IMR-90 (cell line): ENCODE measurements at regions not wholly inside any gene's neighbourhood (a gene's known extent, or its start where the extent isn't known, plus 50 kb on each side); places are given as distances from the start of the nearest gene placed in this dataset.

ENCODE experiments used
- ATAC-seq: fragments of 200-7000 bp; cut with Tn5 transposase; 2 replicates; pipeline ENCODE4 v1.9.1; 2020; ENCODE audit warnings: low read depth, mild to moderate bottlenecking, moderate library complexity
- BruUV-seq: library from RNA; stranded (reverse); fragments of 400-500 nt; replicated peaks from 2 replicates; lab custom pipeline; 2021; lab: Mats Ljungman, UMichigan
- CTCF ChIA-PET: fragments of 300-600 bp; formaldehyde crosslinking; extraction: SDS; loops from one replicate; lab custom pipeline; 2021; ENCODE audit warnings: antibody characterized with exemption; lab: Yijun Ruan, JAX
- POLR2A ChIA-PET: fragments of 300-600 bp; sonication (Branson Sonifier 250); formaldehyde crosslinking; loops from one replicate; lab custom pipeline; 2022; ENCODE audit warnings: antibody characterized with exemption; ENCODE audit not compliant: unreplicated experiment; lab: Charles Lee
- DNase-seq: peaks from one replicate; pipeline ENCODE4 v3.0.0; 2013
- H2AFZ ChIP-seq: replicated peaks from 2 replicates; pipeline ENCODE3; 2013; ENCODE audit warnings: low read length, mild to moderate bottlenecking; ENCODE audit not compliant: poor library complexity
- H2AK5ac ChIP-seq: 2 replicates; pipeline ENCODE4 v1.6.1; 2013; ENCODE audit warnings: low read depth, low read length, inconsistent platforms
- H2AK9ac ChIP-seq: replicated peaks from 2 replicates; pipeline ENCODE3; 2013; ENCODE audit warnings: mild to moderate bottlenecking, low read depth, low read length, moderate library complexity; ENCODE audit not compliant: poor library complexity
- H2BK120ac ChIP-seq: 2 replicates; pipeline ENCODE4 v1.6.1; 2013; ENCODE audit warnings: low read depth, low read length, inconsistent platforms
- H2BK15ac ChIP-seq: 3 replicates; pipeline ENCODE4 v1.6.1; 2013; ENCODE audit warnings: low read depth, low read length, inconsistent platforms
- H2BK20ac ChIP-seq: 2 replicates; pipeline ENCODE4 v1.6.1; 2013; ENCODE audit warnings: low read depth, mild to moderate bottlenecking, inconsistent platforms, low read length, moderate library complexity
- H2BK5ac ChIP-seq: 2 replicates; pipeline ENCODE4 v1.6.1; 2013; ENCODE audit warnings: mild to moderate bottlenecking, low read depth, low read length, inconsistent platforms; ENCODE audit not compliant: poor library complexity, severe bottlenecking
- H3K14ac ChIP-seq: replicated peaks from 2 replicates; pipeline ENCODE4 v1.6.1; 2013; ENCODE audit warnings: low read depth, low read length, inconsistent platforms
- H3K18ac ChIP-seq: 2 replicates; pipeline ENCODE4 v1.6.1; 2013; ENCODE audit warnings: low read depth, low read length, control low read depth
- H3K23ac ChIP-seq: 2 replicates; pipeline ENCODE4 v1.6.1; 2013; ENCODE audit warnings: low read depth, low read length, inconsistent platforms
- H3K27ac ChIP-seq: 2 replicates; pipeline ENCODE4 v1.5.1; 2013; ENCODE audit warnings: mild to moderate bottlenecking, control low read depth, low read length; ENCODE audit not compliant: insufficient read depth
- H3K27me3 ChIP-seq: 2 replicates; pipeline ENCODE4 v1.6.1; 2013; ENCODE audit warnings: low read length; ENCODE audit not compliant: control insufficient read depth, insufficient read depth
- H3K36me3 ChIP-seq: 2 replicates; pipeline ENCODE4 v1.6.1; 2013; ENCODE audit warnings: low read length, mixed read lengths; ENCODE audit not compliant: control insufficient read depth, insufficient read depth
- H3K4ac ChIP-seq: 2 replicates; pipeline ENCODE4 v1.6.1; 2013; ENCODE audit warnings: low read depth, low read length, inconsistent platforms
- H3K4me1 ChIP-seq: 2 replicates; pipeline ENCODE4 v1.6.1; 2013; ENCODE audit warnings: low read length, mixed read lengths; ENCODE audit not compliant: control insufficient read depth, insufficient read depth
- H3K4me2 ChIP-seq: 2 replicates; pipeline ENCODE4 v1.6.1; 2013; ENCODE audit warnings: low read depth, mild to moderate bottlenecking, control low read depth, low read length, moderate library complexity
- H3K4me3 ChIP-seq: 2 replicates; pipeline ENCODE4 v1.5.1; 2013; ENCODE audit warnings: low read depth, mild to moderate bottlenecking, control low read depth, low read length, moderate library complexity; ENCODE audit not compliant: insufficient read depth
- H3K56ac ChIP-seq: 2 replicates; pipeline ENCODE4 v1.6.1; 2013; ENCODE audit warnings: low read length, inconsistent platforms; ENCODE audit not compliant: insufficient read depth; ENCODE audit errors: extremely low read depth
- H3K79me1 ChIP-seq, 2 experiments: 2 replicates each; pipeline ENCODE4 v1.6.1; 2013; ENCODE audit warnings: low read length in 2 of 2, inconsistent platforms in 1 of 2, low read depth in 1 of 2
- H3K9ac ChIP-seq: 2 replicates; pipeline ENCODE4 v1.6.1; 2013; ENCODE audit warnings: low read depth, low read length, control low read depth
- H3K9me1 ChIP-seq: 2 replicates; pipeline ENCODE4 v1.6.1; 2013; ENCODE audit warnings: low read length, inconsistent platforms; ENCODE audit not compliant: insufficient read depth
- H3K9me3 ChIP-seq: 2 replicates; pipeline ENCODE4 v1.6.1; 2013; ENCODE audit warnings: low read length; ENCODE audit not compliant: control insufficient read depth, insufficient read depth
- H4K20me1 ChIP-seq: 2 replicates; pipeline ENCODE4 v1.6.1; 2013; ENCODE audit warnings: low read length, inconsistent platforms; ENCODE audit not compliant: insufficient read depth
- H4K5ac ChIP-seq: 2 replicates; pipeline ENCODE4 v1.6.1; 2013; ENCODE audit warnings: mild to moderate bottlenecking, low read depth, low read length, control low read depth
- H4K8ac ChIP-seq, 2 experiments: 2 replicates each; pipeline ENCODE4 v1.6.1; 2013; ENCODE audit warnings: low read depth in 2 of 2, low read length in 2 of 2, control low read depth in 1 of 2, inconsistent platforms in 1 of 2
- H4K91ac ChIP-seq: 2 replicates; pipeline ENCODE4 v1.6.1; 2013; ENCODE audit warnings: low read depth, low read length, inconsistent platforms; ENCODE audit not compliant: insufficient read depth
- BHLHE40 ChIP-seq: fragments of 150-350 bp; IDR thresholded peaks from 2 replicates; pipeline ENCODE4 v1.6.1; 2016; ENCODE audit warnings: mild to moderate bottlenecking, low read depth, low read length
- CHD1 ChIP-seq: IDR thresholded peaks from 2 replicates; pipeline ENCODE4 v1.6.1; 2012; ENCODE audit warnings: low read depth, low read length, improper control_type of control experiment
- FOS ChIP-seq: fragments of 150-350 bp; IDR thresholded peaks from 2 replicates; pipeline ENCODE4 v1.6.1; 2016; ENCODE audit warnings: low read depth, low read length
- MAZ ChIP-seq: IDR thresholded peaks from 2 replicates; pipeline ENCODE4 v1.6.1; 2012; ENCODE audit warnings: low read depth, mild to moderate bottlenecking, low read length, improper control_type of control experiment, moderate library complexity, borderline replicate concordance
- MXI1 ChIP-seq: IDR thresholded peaks from 2 replicates; pipeline ENCODE4 v1.6.1; 2012; ENCODE audit warnings: low read depth, mild to moderate bottlenecking, low read length, moderate library complexity, borderline replicate concordance
- NFE2L2 ChIP-seq: fragments of 150-350 bp; IDR thresholded peaks from 2 replicates; pipeline ENCODE4 v1.6.1; 2016; ENCODE audit warnings: low read depth, mild to moderate bottlenecking, low read length
- POLR2A ChIP-seq: IDR thresholded peaks from 2 replicates; pipeline ENCODE4 v1.6.1; 2012; ENCODE audit warnings: mild to moderate bottlenecking, low read depth, low read length
- RAD21 ChIP-seq: IDR thresholded peaks from 2 replicates; pipeline ENCODE4 v1.6.1; 2012; ENCODE audit warnings: low read length, improper control_type of control experiment
- RCOR1 ChIP-seq: IDR thresholded peaks from 2 replicates; pipeline ENCODE4 v1.6.1; 2012; ENCODE audit warnings: mild to moderate bottlenecking, low read length, improper control_type of control experiment; ENCODE audit not compliant: insufficient replicate concordance
- RFX5 ChIP-seq: IDR thresholded peaks from 2 replicates; pipeline ENCODE4 v1.8.0; 2012; ENCODE audit warnings: low read depth, mild to moderate bottlenecking, low read length, moderate library complexity
- WGBS, 2 experiments: methylation state at CpG; one replicate each; pipeline versions ENCODE4 v1.1.5 to v1.1.7; 2013; ENCODE audit warnings: missing lambda C conversion rate in 2 of 2; ENCODE audit not compliant: insufficient read length in 1 of 2; ENCODE audit errors: extremely low coverage in 2 of 2; 5-methylcytosine and 5-hydroxymethylcytosine counted together
- dilution Hi-C: fragments of 300-500 bp; cut with HindIII; formaldehyde crosslinking; loops from one replicate; pipeline ENCODE4 v1.14.3; 2018; ENCODE audit warnings: low sequenced_read_pairs; ENCODE audit not compliant: unreplicated experiment
- in situ Hi-C: fragments of 300-500 bp; cut with MboI; formaldehyde crosslinking; loops from 3 replicates; pipeline ENCODE4 v1.14.3; 2019; ENCODE audit warnings: low sequenced_read_pairs, inconsistent platforms, mixed read lengths
- intact Hi-C: fragments of 100-400 bp; cut with micrococcal nuclease; formaldehyde crosslinking; loops from 2 replicates; pipeline ENCODE4 v1.10.0; 2022
- TF ChIP-seq, protein P1 (sequence below): fragments of 150-350 bp; IDR thresholded peaks from 2 replicates; pipeline ENCODE4 v1.6.1; 2017; ENCODE audit warnings: mild to moderate bottlenecking, antibody characterized with exemption, low read length, low read depth
- TF ChIP-seq, protein P2 (sequence below): conservative IDR thresholded peaks from 2 replicates; pipeline ENCODE4 v1.5.1; 2012; ENCODE audit warnings: mild to moderate bottlenecking, low read depth, low read length, improper control_type of control experiment
- TF ChIP-seq, protein P3 (sequence below): fragments of 150-350 bp; IDR thresholded peaks from 2 replicates; pipeline ENCODE4 v1.6.1; 2016; ENCODE audit warnings: low read depth, mild to moderate bottlenecking, low read length, moderate library complexity, borderline replicate concordance

DNA sequence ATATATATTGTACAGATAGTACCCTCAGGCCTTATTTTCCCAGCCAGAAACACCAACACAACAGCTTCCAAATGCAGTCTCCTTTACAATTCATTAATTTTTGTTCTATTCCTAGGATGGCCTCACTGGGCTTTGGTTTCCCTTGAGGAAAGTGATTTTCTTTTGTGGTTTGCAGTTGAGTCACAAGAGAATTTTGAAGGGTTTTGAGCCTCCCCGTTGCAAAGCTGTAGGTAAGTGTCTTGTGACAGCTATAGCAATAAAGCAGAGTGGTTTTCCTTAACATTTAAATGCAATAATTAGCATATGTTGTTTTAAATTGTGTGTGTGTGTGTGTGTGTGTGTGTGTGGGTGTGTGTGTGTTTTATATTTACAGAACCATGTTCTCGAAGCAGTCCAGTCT, 54.1 kb upstream of the WDR17 start:
- H3K4me2 ChIP-seq, result no peak overlapping the region
- no peak overlapping the region for H3K4me3 ChIP-seq
- H3K36me3 ChIP-seq, result no peaks in the 10 kb centered on the region
- no peak overlapping the region for H2BK5ac ChIP-seq
- H3K9ac ChIP-seq, result no peak overlapping the region
- no peaks in the 10 kb centered on the region for H3K4me1 ChIP-seq
- H3K9me1 ChIP-seq, result no peaks in the 10 kb centered on the region
- ChIA-PET POLR2A (no interaction called here), CTCF (no interaction called here)
- intact Hi-C loops, result no loop called here
- H3K56ac ChIP-seq, result no peak overlapping the region
- no peaks in the 10 kb centered on the region for H3K9me3 ChIP-seq
- H3K23ac ChIP-seq, result no peak overlapping the region
- H3K27ac ChIP-seq, result no peak overlapping the region
- H4K20me1 ChIP-seq, result no peaks in the 10 kb centered on the region
- 83% methylated on average over 1 of the region's 2 CpGs; no CpG with 5 or more reads in 1 of the 2 experiments for WGBS, 2 experiments
- no peaks in the 10 kb centered on the region for H3K27me3 ChIP-seq
- no peak overlapping the region for H2BK15ac ChIP-seq
- dilution Hi-C loops, result no loop called here
- no peak overlapping the region for H4K5ac ChIP-seq
- H3K14ac ChIP-seq, result no peak overlapping the region
- DNase-seq, result no peak
- no TSS peak for BruUV-seq
- no peak overlapping the region for H4K8ac ChIP-seq
- no peak overlapping the region for H2BK120ac ChIP-seq
- no peak overlapping the region for H3K4ac ChIP-seq
- no peaks in the 10 kb centered on the region for H3K79me1 ChIP-seq
- ATAC-seq, result no peak
- no peak overlapping the region for H2AFZ ChIP-seq
- no peak overlapping the region for H2AK5ac ChIP-seq
- TF ChIP-seq FOS (no peak), MAZ (no peak), BHLHE40 (no peak), NFE2L2 (no peak), MXI1 (no peak), POLR2A (no peak), RFX5 (no peak), RAD21 (no peak), RCOR1 (no peak), CHD1 (no peak)
- TF ChIP-seq, protein P1, sequence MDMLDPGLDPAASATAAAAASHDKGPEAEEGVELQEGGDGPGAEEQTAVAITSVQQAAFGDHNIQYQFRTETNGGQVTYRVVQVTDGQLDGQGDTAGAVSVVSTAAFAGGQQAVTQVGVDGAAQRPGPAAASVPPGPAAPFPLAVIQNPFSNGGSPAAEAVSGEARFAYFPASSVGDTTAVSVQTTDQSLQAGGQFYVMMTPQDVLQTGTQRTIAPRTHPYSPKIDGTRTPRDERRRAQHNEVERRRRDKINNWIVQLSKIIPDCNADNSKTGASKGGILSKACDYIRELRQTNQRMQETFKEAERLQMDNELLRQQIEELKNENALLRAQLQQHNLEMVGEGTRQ, result no peak
- TF ChIP-seq, protein P2, sequence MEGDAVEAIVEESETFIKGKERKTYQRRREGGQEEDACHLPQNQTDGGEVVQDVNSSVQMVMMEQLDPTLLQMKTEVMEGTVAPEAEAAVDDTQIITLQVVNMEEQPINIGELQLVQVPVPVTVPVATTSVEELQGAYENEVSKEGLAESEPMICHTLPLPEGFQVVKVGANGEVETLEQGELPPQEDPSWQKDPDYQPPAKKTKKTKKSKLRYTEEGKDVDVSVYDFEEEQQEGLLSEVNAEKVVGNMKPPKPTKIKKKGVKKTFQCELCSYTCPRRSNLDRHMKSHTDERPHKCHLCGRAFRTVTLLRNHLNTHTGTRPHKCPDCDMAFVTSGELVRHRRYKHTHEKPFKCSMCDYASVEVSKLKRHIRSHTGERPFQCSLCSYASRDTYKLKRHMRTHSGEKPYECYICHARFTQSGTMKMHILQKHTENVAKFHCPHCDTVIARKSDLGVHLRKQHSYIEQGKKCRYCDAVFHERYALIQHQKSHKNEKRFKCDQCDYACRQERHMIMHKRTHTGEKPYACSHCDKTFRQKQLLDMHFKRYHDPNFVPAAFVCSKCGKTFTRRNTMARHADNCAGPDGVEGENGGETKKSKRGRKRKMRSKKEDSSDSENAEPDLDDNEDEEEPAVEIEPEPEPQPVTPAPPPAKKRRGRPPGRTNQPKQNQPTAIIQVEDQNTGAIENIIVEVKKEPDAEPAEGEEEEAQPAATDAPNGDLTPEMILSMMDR, result no peak
- TF ChIP-seq, protein P3, sequence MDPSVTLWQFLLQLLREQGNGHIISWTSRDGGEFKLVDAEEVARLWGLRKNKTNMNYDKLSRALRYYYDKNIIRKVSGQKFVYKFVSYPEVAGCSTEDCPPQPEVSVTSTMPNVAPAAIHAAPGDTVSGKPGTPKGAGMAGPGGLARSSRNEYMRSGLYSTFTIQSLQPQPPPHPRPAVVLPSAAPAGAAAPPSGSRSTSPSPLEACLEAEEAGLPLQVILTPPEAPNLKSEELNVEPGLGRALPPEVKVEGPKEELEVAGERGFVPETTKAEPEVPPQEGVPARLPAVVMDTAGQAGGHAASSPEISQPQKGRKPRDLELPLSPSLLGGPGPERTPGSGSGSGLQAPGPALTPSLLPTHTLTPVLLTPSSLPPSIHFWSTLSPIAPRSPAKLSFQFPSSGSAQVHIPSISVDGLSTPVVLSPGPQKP, result no peak
- no peak overlapping the region for H2AK9ac ChIP-seq
- no peak overlapping the region for H3K18ac ChIP-seq
- in situ Hi-C loops, result no loop called here
- no peak overlapping the region for H2BK20ac ChIP-seq
- no peak overlapping the region for H4K91ac ChIP-seq
